Mesenchymal stem cell (in vitro differentiated cells and primary cell): ENCODE measurements at regions not wholly inside any gene's neighbourhood (a gene's known extent, or its start where the extent isn't known, plus 50 kb on each side); places are given as distances from the start of the nearest gene placed in this dataset.

Source experiments
- DNase-seq: peaks from one replicate; pipeline ENCODE4 v3.0.0-alpha.2; 2013
- H2AFZ ChIP-seq: one replicate; pipeline ENCODE4 v1.6.1; 2013; ENCODE audit warnings: low read depth, mild to moderate bottlenecking, control low read depth, inconsistent platforms, low read length, moderate library complexity
- H2AK5ac ChIP-seq: 2 replicates; pipeline ENCODE4 v1.6.1; 2013; ENCODE audit warnings: low read length, moderate library complexity, mild to moderate bottlenecking, inconsistent platforms; ENCODE audit not compliant: severe bottlenecking
- H2BK120ac ChIP-seq: one replicate; pipeline ENCODE4 v1.6.1; 2013; ENCODE audit warnings: low read depth, mild to moderate bottlenecking, inconsistent platforms, low read length, moderate library complexity
- H2BK12ac ChIP-seq, 2 experiments: one replicate each; pipeline ENCODE4 v1.6.1; 2013; ENCODE audit warnings: inconsistent platforms in 2 of 2, low read length in 2 of 2, mild to moderate bottlenecking in 2 of 2, moderate library complexity in 2 of 2, control low read depth in 1 of 2
- H2BK15ac ChIP-seq: one replicate; pipeline ENCODE4 v1.6.1; 2013; ENCODE audit warnings: mild to moderate bottlenecking, low read depth, inconsistent platforms; ENCODE audit not compliant: poor library complexity, severe bottlenecking
- H2BK5ac ChIP-seq: 2 replicates; pipeline ENCODE4 v1.6.1; 2013; ENCODE audit warnings: low read depth, mild to moderate bottlenecking, low read length, control low read depth, inconsistent platforms; ENCODE audit not compliant: poor library complexity, severe bottlenecking
- H3K14ac ChIP-seq, 2 experiments: one replicate each; pipeline ENCODE4 v1.6.1; 2013; ENCODE audit warnings: inconsistent platforms in 2 of 2, low read length in 2 of 2, control low read depth in 1 of 2, mild to moderate bottlenecking in 1 of 2, moderate library complexity in 1 of 2
- H3K18ac ChIP-seq, 2 experiments: one replicate each; pipeline ENCODE4 v1.6.1; 2013; ENCODE audit warnings: inconsistent platforms in 2 of 2, low read length in 2 of 2, control low read depth in 1 of 2, low read depth in 1 of 2, mild to moderate bottlenecking in 1 of 2
- H3K23ac ChIP-seq, 2 experiments: one replicate each; pipeline ENCODE4 v1.6.1; 2013; ENCODE audit warnings: inconsistent platforms in 2 of 2, low read length in 2 of 2, mild to moderate bottlenecking in 2 of 2, moderate library complexity in 2 of 2, control low read depth in 1 of 2
- H3K27ac ChIP-seq: 2 replicates; pipeline ENCODE4 v1.5.1; 2013; ENCODE audit warnings: mild to moderate bottlenecking, moderate library complexity, low read length, control low read depth, inconsistent platforms; ENCODE audit not compliant: poor library complexity, severe bottlenecking
- H3K27me3 ChIP-seq, 2 experiments: 2 replicates each; pipeline versions ENCODE4 v1.6.1 to v1.7.0; 2013; ENCODE audit warnings: low read length in 2 of 2, mild to moderate bottlenecking in 2 of 2, moderate library complexity in 2 of 2, control low read depth in 1 of 2, inconsistent platforms in 1 of 2; ENCODE audit not compliant: control insufficient read depth in 1 of 2, insufficient read depth in 1 of 2
- H3K36me3 ChIP-seq, 2 experiments: 2 replicates each; pipeline versions ENCODE4 v1.6.1 to v1.7.0; 2013; ENCODE audit warnings: low read length in 2 of 2, control low read depth in 1 of 2, inconsistent platforms in 1 of 2, low read depth in 1 of 2, mild to moderate bottlenecking in 1 of 2; ENCODE audit not compliant: insufficient read depth in 2 of 2, control insufficient read depth in 1 of 2
- H3K4ac ChIP-seq, 2 experiments: one replicate each; pipeline ENCODE4 v1.6.1; 2013; ENCODE audit warnings: inconsistent platforms in 2 of 2, low read length in 2 of 2, mild to moderate bottlenecking in 2 of 2, moderate library complexity in 2 of 2, control low read depth in 1 of 2, low read depth in 1 of 2
- H3K4me1 ChIP-seq: 2 replicates; pipeline ENCODE4 v1.6.1; 2013; ENCODE audit warnings: low read depth, low read length, control low read depth; ENCODE audit not compliant: control insufficient read depth, insufficient read depth
- H3K4me2 ChIP-seq: 2 replicates; pipeline ENCODE4 v1.6.1; 2013; ENCODE audit warnings: low read length, mild to moderate bottlenecking, inconsistent platforms; ENCODE audit not compliant: poor library complexity, severe bottlenecking
- H3K4me3 ChIP-seq, 2 experiments: 2 replicates each; pipeline versions ENCODE4 v1.5.1 to v1.7.0; 2013; ENCODE audit warnings: low read length in 2 of 2, mild to moderate bottlenecking in 2 of 2, control low read depth in 1 of 2, low read depth in 1 of 2; ENCODE audit not compliant: insufficient read depth in 1 of 2
- H3K79me1 ChIP-seq: replicated peaks from 2 replicates; pipeline ENCODE4 v1.6.1; 2013; ENCODE audit warnings: mild to moderate bottlenecking, control low read depth, low read length, inconsistent platforms; ENCODE audit not compliant: poor library complexity, severe bottlenecking
- H3K9ac ChIP-seq: 2 replicates; pipeline ENCODE4 v1.7.0; 2013; ENCODE audit warnings: mild to moderate bottlenecking, low read length, moderate library complexity
- H3K9me3 ChIP-seq: 2 replicates; pipeline ENCODE4 v1.7.0; 2013; ENCODE audit warnings: mild to moderate bottlenecking, low read length; ENCODE audit not compliant: control insufficient read depth
- H4K8ac ChIP-seq: one replicate; pipeline ENCODE4 v1.6.1; 2013; ENCODE audit warnings: inconsistent platforms, mild to moderate bottlenecking, low read length, moderate library complexity
- H4K91ac ChIP-seq: one replicate; pipeline ENCODE4 v1.6.1; 2013; ENCODE audit warnings: mild to moderate bottlenecking, low read length, inconsistent platforms
- WGBS: methylation state at CpG from one replicate; pipeline ENCODE4 v1.1.7; 2013; ENCODE audit warnings: mixed read lengths; 5-methylcytosine and 5-hydroxymethylcytosine counted together

GRCh38 chr15:96435841-96436240 lies 105.3 kb downstream of the NR2F2 start:
- Histone ChIP-seq H3K9ac (no peak overlapping the region), H3K79me1 (no peaks in the 10 kb centered on the region), H3K4me1 (no peaks in the 10 kb centered on the region), H3K4me2 (no peak overlapping the region), H4K91ac (no peak overlapping the region), H3K4me3 (no peak overlapping the region), H2BK12ac (no peak overlapping the region), H2BK5ac (no peak overlapping the region), H3K23ac (no peak overlapping the region), H2AK5ac (no peak overlapping the region), H3K9me3 (no peaks in the 10 kb centered on the region), H2BK15ac (no peak overlapping the region), H3K4ac (no peak overlapping the region), H3K27ac (no peak overlapping the region), H2AFZ (no peak overlapping the region), H3K14ac (no peak overlapping the region), H3K18ac (no peak overlapping the region), H3K36me3 (no peaks in the 10 kb centered on the region), H2BK120ac (no peak overlapping the region), H3K27me3 (peaks cover 0 to 9% of the 10 kb centered on the region in 2 experiments), H4K8ac (no peak overlapping the region)
- WGBS = 100% methylated on average over 1 of the region's 3 CpGs
- no peak for DNase-seq

DNA sequence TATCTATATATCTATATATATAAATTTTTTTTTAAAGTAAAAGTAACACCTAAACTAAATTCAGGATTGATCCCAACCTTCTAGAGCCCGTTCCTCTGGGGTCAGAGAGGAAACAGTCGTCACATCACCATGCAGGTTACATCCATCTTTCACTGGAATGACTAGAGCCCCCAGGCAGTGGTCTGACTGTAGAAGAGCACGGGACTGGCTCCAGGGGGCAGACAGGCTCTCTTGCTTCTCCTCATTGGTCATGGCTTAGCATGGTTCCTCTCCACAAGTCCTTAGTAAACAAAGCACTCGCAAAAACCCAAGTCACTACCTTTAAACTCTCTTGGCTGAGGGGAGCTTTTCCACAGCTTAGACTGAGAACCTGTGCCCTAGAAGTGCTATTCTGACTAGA lies 110.5 kb downstream of the NR2F2 start:
- H2BK120ac ChIP-seq = no peak overlapping the region
- H4K8ac ChIP-seq = no peak overlapping the region
- WGBS = 71% methylated on average over 3 of the region's 4 CpGs
- H2BK15ac ChIP-seq = no peak overlapping the region
- H2BK5ac ChIP-seq = no peak overlapping the region
- no peak overlapping the region for H3K9ac ChIP-seq
- H2AK5ac ChIP-seq = no peak overlapping the region
- H3K36me3 ChIP-seq = no peaks in the 10 kb centered on the region
- H3K9me3 ChIP-seq = no peaks in the 10 kb centered on the region
- H3K27ac ChIP-seq = no peak overlapping the region
- H3K4me3 ChIP-seq = no peak overlapping the region
- no peak overlapping the region for H2BK12ac ChIP-seq
- no peak overlapping the region for H3K14ac ChIP-seq
- H3K4ac ChIP-seq = no peak overlapping the region
- no peak overlapping the region for H3K18ac ChIP-seq
- H3K23ac ChIP-seq = no peak overlapping the region
- no peaks in the 10 kb centered on the region for H3K79me1 ChIP-seq
- no peak overlapping the region for H4K91ac ChIP-seq
- no peak for DNase-seq
- H2AFZ ChIP-seq = no peak overlapping the region
- no peaks in the 10 kb centered on the region for H3K4me1 ChIP-seq
- H3K4me2 ChIP-seq = no peak overlapping the region
- H3K27me3 ChIP-seq = peaks cover 0 to 5% of the 10 kb centered on the region in 2 experiments

DNA sequence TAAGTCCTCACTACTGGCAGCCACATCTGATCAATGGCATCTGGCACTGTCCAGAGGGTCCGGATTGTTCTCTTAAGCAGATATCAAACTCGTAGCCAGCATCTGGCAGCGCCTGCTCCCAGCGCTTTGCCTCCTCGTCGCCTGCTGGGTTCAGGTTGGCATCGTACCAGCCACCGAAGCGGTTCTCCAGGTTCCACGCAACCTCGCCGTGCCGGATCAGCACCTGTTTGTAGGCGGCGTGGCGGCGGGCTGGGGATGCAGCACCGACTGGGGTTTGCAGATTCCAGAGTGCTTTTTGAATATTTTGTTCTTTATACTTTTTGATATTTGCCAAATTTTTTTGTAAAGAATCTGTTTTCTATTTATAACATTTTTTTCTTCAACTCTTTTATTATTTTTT lies 111.6 kb downstream of the NR2F2 start:
- H3K18ac ChIP-seq = no peak overlapping the region
- H3K23ac ChIP-seq = no peak overlapping the region
- H2BK12ac ChIP-seq = no peak overlapping the region
- no peaks in the 10 kb centered on the region for H3K9me3 ChIP-seq
- no peak overlapping the region for H4K91ac ChIP-seq
- H2BK120ac ChIP-seq = no peak overlapping the region
- H3K14ac ChIP-seq = no peak overlapping the region
- no peak for DNase-seq
- WGBS = 94% methylated on average over 16 of the region's 18 CpGs
- peaks cover 0 to 5% of the 10 kb centered on the region in 2 experiments for H3K27me3 ChIP-seq
- no peak overlapping the region for H3K9ac ChIP-seq
- no peaks in the 10 kb centered on the region for H3K79me1 ChIP-seq
- no peak overlapping the region for H3K4me3 ChIP-seq
- no peak overlapping the region for H2BK15ac ChIP-seq
- H2AK5ac ChIP-seq = no peak overlapping the region
- no peak overlapping the region for H4K8ac ChIP-seq
- H2AFZ ChIP-seq = no peak overlapping the region
- no peak overlapping the region for H3K27ac ChIP-seq
- no peak overlapping the region for H2BK5ac ChIP-seq
- no peaks in the 10 kb centered on the region for H3K4me1 ChIP-seq
- H3K4me2 ChIP-seq = no peak overlapping the region
- H3K36me3 ChIP-seq = no peaks in the 10 kb centered on the region
- no peak overlapping the region for H3K4ac ChIP-seq

GRCh38 chr15:96444865-96445264 lies 114.4 kb downstream of the NR2F2 start:
- Histone ChIP-seq H2AK5ac (no peak overlapping the region), H3K27ac (no peak overlapping the region), H2BK12ac (no peak overlapping the region), H4K8ac (no peak overlapping the region), H3K4me3 (no peak overlapping the region), H2AFZ (no peak overlapping the region), H2BK15ac (no peak overlapping the region), H3K4me2 (no peak overlapping the region), H3K36me3 (no peaks in the 10 kb centered on the region), H3K27me3 (peaks cover 0 to 5% of the 10 kb centered on the region in 2 experiments), H3K9me3 (no peaks in the 10 kb centered on the region), H4K91ac (no peak overlapping the region), H3K4me1 (no peaks in the 10 kb centered on the region), H3K23ac (no peak overlapping the region), H3K9ac (no peak overlapping the region), H3K14ac (no peak overlapping the region), H3K18ac (no peak overlapping the region), H2BK5ac (no peak overlapping the region), H3K4ac (no peak overlapping the region), H3K79me1 (no peaks in the 10 kb centered on the region), H2BK120ac (no peak overlapping the region)
- DNase-seq = no peak
- 67% methylated on average over 3 of the region's 3 CpGs for WGBS
